ES-I3 (cell line): ENCODE measurements at regions not wholly inside any gene's neighbourhood (a gene's known extent, or its start where the extent isn't known, plus 50 kb on each side); places are given as distances from the start of the nearest gene placed in this dataset.

ENCODE experiments used
- H3K36me3 ChIP-seq: 2 replicates; pipeline ENCODE4 v1.6.1; 2013; ENCODE audit warnings: mild to moderate bottlenecking, low read length, control low read depth, moderate library complexity; ENCODE audit not compliant: insufficient read depth
- H3K4me1 ChIP-seq: 2 replicates; pipeline ENCODE4 v1.6.1; 2013; ENCODE audit warnings: mild to moderate bottlenecking, control low read depth, low read length; ENCODE audit not compliant: insufficient read depth
- H3K9ac ChIP-seq: 2 replicates; pipeline ENCODE4 v1.6.1; 2013; ENCODE audit warnings: low read depth, mild to moderate bottlenecking, low read length, moderate library complexity
- H3K9me3 ChIP-seq: 2 replicates; pipeline ENCODE4 v1.6.1; 2013; ENCODE audit warnings: mild to moderate bottlenecking, low read length, moderate library complexity; ENCODE audit not compliant: control insufficient read depth, insufficient read depth

DNA sequence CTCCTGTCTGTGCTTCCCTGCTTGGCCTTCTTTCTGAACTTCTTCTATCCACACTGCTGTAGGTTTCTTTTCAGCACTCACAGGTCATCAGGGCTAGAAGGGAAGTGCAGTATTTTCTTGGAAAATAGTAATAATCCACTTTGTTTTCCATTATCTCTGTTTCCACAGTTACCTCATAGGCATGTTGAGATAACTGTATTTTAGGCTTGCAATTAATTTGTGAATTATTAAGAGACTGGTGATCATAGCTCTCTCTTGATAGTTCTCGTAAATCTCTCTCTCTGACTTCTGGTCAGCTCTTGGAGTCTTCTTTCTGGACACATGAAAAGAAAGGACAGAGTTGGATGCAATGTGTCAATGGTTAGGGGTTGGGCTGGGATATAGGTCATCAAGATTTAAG, 243.6 kb upstream of the IGFBP3 start:
- Histone ChIP-seq H3K9ac (no peak overlapping the region), H3K4me1 (no peaks in the 10 kb centered on the region), H3K36me3 (no peaks in the 10 kb centered on the region), H3K9me3 (no peaks in the 10 kb centered on the region; the same call in 1 of the 2 replicates)

DNA sequence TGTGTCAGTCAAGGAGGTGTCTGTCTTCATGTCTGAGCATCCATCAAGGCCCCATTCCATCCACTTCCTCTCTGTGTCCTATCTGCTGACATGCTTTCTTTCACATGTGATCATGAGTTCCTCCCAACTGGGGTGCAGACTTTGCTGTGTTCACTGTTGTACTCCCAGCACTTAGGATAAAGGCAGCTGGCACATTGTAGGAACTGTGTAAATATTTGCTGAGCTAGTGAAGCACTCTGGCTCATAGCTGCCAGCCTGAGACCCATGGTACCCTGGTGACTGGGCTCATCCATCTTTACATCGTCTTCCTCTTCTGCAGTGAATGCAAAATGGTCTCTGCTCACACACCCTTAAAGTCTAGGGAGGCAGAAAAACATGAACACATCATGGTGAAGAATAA, 242.2 kb upstream of the IGFBP3 start:
- H3K9me3 ChIP-seq: no peaks in the 10 kb centered on the region; the same call in 1 of the 2 replicates

DNA sequence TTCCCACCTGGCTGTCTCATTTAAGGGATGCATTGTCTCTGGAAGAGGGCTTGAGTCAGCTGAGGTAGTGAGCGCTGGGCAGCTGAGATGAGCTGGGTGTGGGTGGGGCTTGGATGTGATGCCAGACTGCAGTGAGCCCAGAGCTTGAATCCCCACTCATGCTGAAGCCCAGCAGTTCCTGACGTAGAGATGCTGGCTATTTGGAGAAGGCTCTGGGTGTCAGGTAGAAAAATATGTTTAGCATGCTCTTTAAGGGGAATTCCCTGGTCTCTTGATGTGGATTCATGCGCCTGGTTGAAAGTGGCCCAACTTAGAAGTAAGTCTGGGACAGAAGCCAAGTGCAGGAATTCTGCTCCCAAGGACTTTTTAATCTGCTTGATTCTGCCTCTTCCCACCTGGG, 241.5 kb upstream of the IGFBP3 start:
- Histone ChIP-seq H3K4me1 (no peaks in the 10 kb centered on the region), H3K9ac (no peak overlapping the region), H3K9me3 (no peaks in the 10 kb centered on the region; the same call in 1 of the 2 replicates), H3K36me3 (no peaks in the 10 kb centered on the region)

More for the DNA sequence above, 242.2 kb upstream of the IGFBP3 start:
- Histone ChIP-seq H3K36me3 (no peaks in the 10 kb centered on the region), H3K4me1 (no peaks in the 10 kb centered on the region), H3K9ac (no peak overlapping the region)

DNA sequence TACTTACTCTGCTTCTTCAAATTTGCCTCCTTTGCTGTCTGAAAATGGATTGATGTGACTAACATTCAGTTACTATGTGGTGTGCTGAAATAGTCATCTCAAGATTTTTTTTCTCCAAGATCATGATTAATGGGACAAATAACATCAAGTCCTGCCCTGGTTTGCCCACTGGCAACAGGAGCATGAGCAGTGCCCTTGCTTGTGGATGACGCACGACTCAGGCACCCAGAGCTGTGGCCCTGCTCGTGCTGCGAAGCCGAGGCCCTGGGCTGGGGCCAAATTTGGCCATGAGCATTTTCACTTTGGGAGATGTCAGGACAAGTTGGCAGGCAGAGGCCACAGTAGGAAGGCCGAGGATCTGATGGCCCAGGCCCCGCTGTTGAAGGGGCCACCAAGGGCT, 239.8 kb upstream of the IGFBP3 start:
- H3K9ac ChIP-seq: no peak overlapping the region
- H3K36me3 ChIP-seq: no peaks in the 10 kb centered on the region
- H3K4me1 ChIP-seq: no peaks in the 10 kb centered on the region
- H3K9me3 ChIP-seq: no peaks in the 10 kb centered on the region; the same call in 1 of the 2 replicates

DNA sequence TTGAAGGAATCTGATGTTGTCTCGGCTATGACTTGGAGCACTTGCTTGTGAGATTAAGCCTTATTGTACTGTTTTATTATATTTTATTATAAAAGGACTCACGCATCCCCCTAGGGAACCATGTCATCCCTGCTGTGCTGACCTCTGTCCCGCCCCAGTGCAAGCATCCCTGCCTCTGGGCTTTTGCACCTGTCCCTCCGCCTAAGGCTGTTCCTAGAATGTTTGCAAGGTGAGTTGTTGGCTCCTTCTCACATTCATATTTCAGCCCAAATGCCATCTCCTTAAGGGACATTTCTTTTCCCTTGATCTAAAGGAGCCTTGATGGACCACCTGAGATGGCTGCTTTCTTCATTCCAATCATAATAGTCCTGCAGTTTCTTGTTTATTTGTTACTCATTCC, 236.9 kb upstream of the IGFBP3 start:
- no peaks in the 10 kb centered on the region for H3K36me3 ChIP-seq
- H3K9ac ChIP-seq: no peak overlapping the region
- H3K9me3 ChIP-seq: no peaks in the 10 kb centered on the region
- H3K4me1 ChIP-seq: no peaks in the 10 kb centered on the region

DNA sequence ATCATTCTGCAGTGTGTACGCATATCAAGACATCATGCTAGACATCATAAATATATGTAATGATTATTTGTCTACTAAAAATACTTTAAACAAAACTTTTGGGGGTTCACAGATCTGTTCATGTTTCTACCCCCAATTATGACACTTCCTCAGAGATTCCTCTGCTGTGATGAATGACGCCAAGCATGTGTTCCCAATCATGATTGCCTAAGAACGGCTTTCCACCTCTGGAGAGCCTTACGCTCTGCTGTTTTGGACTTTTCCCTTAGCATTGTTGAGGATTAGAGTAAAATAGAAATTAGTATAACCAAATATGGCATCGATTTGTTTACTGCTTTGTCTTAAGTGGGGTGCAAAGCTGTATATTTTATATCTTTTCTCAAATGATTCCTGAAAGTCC, 236.3 kb upstream of the IGFBP3 start:
- Histone ChIP-seq H3K36me3 (no peaks in the 10 kb centered on the region), H3K4me1 (no peaks in the 10 kb centered on the region), H3K9me3 (no peaks in the 10 kb centered on the region), H3K9ac (no peak overlapping the region)

DNA sequence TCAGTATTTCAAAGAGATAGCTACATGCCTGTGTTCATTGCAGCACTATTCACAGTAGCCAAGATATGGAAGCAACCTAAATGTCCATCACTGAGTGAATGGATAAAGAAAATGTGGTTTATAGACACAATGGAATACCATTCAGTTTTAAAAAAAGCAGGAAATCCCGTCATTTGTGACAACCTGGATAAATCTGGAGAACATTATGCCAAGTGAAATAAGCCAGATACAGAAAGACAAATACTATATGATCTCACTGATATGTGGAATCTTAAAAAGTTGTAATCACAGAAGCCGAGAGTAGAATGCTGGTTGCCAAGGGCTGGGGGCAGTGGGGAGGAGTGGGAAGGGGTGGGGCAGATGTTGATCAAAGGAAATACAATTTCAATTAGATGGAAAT, 235.8 kb upstream of the IGFBP3 start:
- no peaks in the 10 kb centered on the region for H3K36me3 ChIP-seq
- no peaks in the 10 kb centered on the region for H3K9me3 ChIP-seq
- H3K4me1 ChIP-seq: no peaks in the 10 kb centered on the region
- no peak overlapping the region for H3K9ac ChIP-seq

DNA sequence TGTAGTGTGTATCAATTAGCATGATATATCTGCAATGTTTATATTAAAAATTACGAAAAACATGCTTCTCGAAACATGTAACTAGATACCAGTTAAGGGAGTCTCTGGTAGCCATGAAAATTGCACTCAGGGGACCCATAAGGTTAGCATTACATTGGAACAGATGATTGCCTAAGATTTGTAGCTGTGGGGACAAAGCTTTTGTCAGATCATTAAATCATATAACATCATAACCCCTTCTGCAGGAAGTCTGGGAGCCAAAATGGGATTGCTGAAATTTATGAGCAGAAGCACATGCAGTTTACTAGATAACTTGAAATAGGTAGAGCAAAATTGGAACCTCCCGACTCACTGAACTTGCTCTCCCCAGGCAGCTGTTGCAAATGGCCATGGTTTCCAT, 235.0 kb upstream of the IGFBP3 start:
- Histone ChIP-seq H3K9me3 (no peaks in the 10 kb centered on the region), H3K9ac (no peak overlapping the region), H3K4me1 (no peaks in the 10 kb centered on the region)

DNA sequence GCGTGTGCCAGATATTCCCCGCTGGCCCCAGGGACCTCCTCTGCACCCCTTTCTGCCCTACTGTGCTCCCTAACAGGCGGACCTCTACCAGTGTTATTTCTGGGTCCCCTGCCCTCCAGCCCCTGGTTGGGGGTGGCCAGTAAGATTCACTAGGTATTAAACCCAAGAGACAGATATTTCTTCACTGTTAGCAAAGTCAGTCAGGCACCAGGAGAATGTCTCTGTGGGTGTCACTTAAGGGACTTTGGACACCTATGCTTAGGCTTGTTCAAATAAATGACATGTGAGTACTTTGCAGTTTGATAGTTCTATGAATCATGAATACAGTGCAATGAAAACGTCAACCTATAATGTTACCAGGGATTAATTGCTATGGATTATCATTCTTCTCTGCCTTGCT, 234.3 kb upstream of the IGFBP3 start:
- no peaks in the 10 kb centered on the region for H3K4me1 ChIP-seq
- no peaks in the 10 kb centered on the region for H3K36me3 ChIP-seq
- no peak overlapping the region for H3K9ac ChIP-seq
- H3K9me3 ChIP-seq: no peaks in the 10 kb centered on the region

More for the DNA sequence above, 235.0 kb upstream of the IGFBP3 start:
- H3K36me3 ChIP-seq: no peaks in the 10 kb centered on the region

DNA sequence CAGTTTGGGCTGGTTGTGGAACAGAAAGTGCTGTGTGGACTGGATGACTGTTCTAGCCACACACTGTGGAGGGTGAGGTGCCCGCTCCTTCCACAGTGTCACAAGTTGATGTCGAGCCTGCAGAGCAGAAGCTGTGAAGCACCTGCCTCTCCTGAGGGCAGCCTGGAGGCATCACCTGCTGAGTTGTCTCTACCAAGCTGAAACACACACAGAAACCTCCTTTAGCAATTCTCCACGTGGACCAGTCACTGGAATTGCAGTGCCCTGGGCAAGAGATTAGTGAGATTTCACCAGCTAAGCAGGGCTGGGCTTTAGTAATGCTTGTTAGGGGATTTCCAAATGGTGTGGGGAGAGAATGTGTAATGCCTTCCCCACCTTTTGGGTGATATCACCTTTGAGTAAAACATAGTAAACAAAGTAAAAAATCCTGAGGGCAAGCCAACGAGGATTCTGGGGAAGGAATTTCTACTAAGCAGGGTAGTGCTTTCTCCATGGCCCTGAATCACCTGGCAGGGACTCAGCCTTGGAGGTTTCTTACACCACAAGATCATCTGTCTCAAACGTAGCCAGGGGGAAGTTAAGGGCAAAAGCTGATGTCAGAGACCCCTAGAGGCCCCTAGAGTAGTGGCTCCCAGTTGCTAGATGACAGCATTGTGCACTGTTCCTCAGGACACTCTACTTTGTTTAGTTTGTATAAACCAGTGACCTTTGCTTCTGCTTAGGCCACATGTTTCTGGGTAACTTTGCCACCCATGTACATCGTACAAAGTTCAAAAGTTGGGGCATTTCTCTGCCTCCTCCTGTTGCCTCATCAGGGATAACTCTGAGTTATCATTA, 233.1 kb upstream of the IGFBP3 start:
- H3K4me1 ChIP-seq: no peaks in the 10 kb centered on the region
- no peaks in the 10 kb centered on the region for H3K9me3 ChIP-seq
- no peak overlapping the region for H3K9ac ChIP-seq
- no peaks in the 10 kb centered on the region for H3K36me3 ChIP-seq

DNA sequence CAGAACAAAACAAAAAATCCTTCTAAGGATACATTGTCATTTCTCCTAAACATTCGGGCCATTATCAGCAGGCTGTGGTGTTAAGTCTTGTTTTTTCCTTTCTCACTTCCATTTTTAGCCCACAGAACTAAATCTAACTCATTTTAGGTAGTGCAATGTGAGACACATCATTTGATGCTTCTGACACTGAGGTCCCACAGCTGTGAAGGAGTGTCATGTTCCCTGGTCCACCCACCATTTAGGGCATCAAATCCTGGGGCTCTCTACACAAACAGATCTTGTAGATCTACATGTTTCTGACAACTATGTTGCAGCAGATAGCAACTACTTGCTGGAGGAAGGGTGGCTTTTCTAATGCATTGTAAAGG, 232.5 kb upstream of the IGFBP3 start:
- Histone ChIP-seq H3K9me3 (no peaks in the 10 kb centered on the region), H3K9ac (no peak overlapping the region), H3K4me1 (no peaks in the 10 kb centered on the region), H3K36me3 (no peaks in the 10 kb centered on the region)

DNA sequence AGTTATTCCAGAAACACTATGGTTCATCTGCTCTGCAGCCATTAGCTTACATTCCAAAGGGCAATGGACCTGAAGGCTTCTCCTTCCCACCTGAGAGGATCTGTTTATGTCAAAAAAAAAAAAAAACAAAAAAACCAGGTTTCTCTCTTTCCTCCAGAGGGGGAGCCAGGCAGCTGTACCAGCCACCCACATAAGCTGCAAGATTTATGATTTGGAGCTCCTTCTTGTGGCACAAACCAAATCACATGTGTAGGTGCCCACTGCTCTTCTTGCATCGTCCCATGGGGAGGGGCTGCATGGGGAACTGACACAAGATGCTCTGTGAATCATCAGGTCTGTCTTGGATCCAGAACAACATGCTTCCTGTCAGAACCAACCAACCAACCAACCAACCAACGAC, 231.6 kb upstream of the IGFBP3 start:
- Histone ChIP-seq H3K9me3 (no peaks in the 10 kb centered on the region), H3K9ac (no peak overlapping the region), H3K36me3 (no peaks in the 10 kb centered on the region), H3K4me1 (no peaks in the 10 kb centered on the region)

DNA sequence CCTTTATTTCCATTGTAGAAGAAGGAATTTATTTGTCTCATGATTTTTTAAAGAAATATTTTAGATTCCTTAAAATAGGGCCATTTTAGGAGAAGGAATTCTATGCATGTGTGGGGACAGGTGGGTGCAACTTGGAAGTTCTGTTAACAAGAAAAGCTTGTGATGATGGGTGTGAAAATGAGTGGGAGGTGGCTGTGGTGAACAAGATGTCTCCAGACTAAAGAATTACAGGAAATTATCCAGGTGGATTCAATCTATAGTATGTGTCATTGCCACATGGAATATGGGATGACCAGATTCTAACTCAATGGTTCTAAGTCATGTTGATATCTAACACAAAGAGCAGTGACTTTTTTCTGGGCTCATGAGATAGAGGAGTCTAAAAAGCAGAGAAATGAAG, 229.6 kb upstream of the IGFBP3 start:
- Histone ChIP-seq H3K4me1 (no peaks in the 10 kb centered on the region), H3K9ac (no peak overlapping the region), H3K9me3 (no peaks in the 10 kb centered on the region), H3K36me3 (no peaks in the 10 kb centered on the region)

DNA sequence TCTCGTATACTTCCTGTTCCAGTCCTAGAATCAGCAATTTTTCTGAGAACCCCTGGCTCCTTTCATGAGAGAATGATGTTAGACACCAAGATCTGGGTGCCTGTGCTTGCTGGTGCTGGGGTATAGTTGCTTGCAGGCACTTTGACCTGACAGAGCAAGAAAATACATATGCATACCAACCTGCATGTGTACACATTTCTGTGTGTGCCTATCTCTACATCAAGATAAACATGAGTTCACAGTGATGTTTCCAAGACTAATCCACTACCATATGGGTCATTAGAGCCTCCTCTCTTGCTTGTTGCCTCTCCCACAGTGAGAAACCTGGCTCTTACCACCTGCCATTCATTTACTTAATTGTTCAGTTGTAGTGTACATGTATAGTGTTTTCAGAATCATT, 229.1 kb upstream of the IGFBP3 start:
- no peaks in the 10 kb centered on the region for H3K36me3 ChIP-seq
- no peak overlapping the region for H3K9ac ChIP-seq
- H3K4me1 ChIP-seq: peaks cover 1% of the 10 kb centered on the region
- H3K9me3 ChIP-seq: no peaks in the 10 kb centered on the region

DNA sequence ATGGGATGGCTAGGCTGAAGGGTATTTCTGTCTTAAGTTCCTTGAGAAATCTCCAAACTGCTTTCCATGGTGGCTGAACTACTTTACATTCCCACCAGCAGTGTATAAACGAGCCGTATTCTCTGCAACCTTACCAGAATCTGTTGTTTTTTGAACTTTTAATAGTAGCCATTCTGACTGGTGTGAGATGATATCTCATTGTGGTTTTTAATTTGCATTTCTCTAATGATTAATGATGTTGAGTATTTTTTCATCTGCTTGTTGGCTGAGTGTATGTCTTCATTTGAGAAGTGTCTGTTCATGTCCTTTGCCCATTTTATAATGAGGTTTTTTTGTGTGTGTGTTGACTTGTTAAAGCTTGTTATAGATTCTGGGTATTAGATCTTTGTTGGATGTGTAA, 226.8 kb upstream of the IGFBP3 start:
- H3K36me3 ChIP-seq: no peaks in the 10 kb centered on the region
- no peak overlapping the region for H3K9ac ChIP-seq
- no peaks in the 10 kb centered on the region for H3K9me3 ChIP-seq
- peaks cover 7% of the 10 kb centered on the region for H3K4me1 ChIP-seq
